Activated CD8-positive, alpha-beta T cell treated with anti-CD3 and anti-CD28 coated beads for 36 hours (primary cell): ENCODE measurements at regions not wholly inside any gene's neighbourhood (a gene's known extent, or its start where the extent isn't known, plus 50 kb on each side); places are given as distances from the start of the nearest gene placed in this dataset.

Experiments used
- ATAC-seq: fragments of 200-7000 bp; cut with Tn5 transposase; one replicate; pipeline ENCODE4 v1.10.0; 2021; ENCODE audit warnings: mild to moderate bottlenecking, moderate library complexity
- CTCF ChIA-PET: fragments of 350-600 bp; sonication (Branson Sonifier 250); formaldehyde crosslinking; loops from one replicate; lab custom pipeline; 2021; ENCODE audit warnings: antibody characterized with exemption; lab: Charles Lee
- POLR2A ChIA-PET: fragments of 350-600 bp; sonication (Branson Sonifier 250); formaldehyde crosslinking; loops from one replicate; lab custom pipeline; 2021; ENCODE audit warnings: antibody characterized with exemption; lab: Charles Lee
- DNase-seq: peaks from one replicate; pipeline ENCODE4 v3.0.0-alpha.2; 2020
- H3K27ac Mint-ChIP-seq: one replicate; pipeline ENCODE4 v1.8.0; 2021; ENCODE audit warnings: mild to moderate bottlenecking, mixed read lengths
- H3K27me3 Mint-ChIP-seq: one replicate; pipeline ENCODE4 v1.8.0; 2021; ENCODE audit warnings: mixed read lengths
- H3K36me3 Mint-ChIP-seq: one replicate; pipeline ENCODE4 v1.8.0; 2021; ENCODE audit warnings: low read depth, mixed read lengths
- H3K4me1 Mint-ChIP-seq: one replicate; pipeline ENCODE4 v1.8.0; 2021; ENCODE audit warnings: low read depth, mixed read lengths
- H3K4me3 Mint-ChIP-seq: one replicate; pipeline ENCODE4 v1.8.0; 2021; ENCODE audit warnings: mild to moderate bottlenecking, moderate library complexity, mixed read lengths
- H3K9me3 Mint-ChIP-seq: one replicate; pipeline ENCODE4 v1.8.0; 2021; ENCODE audit warnings: mixed read lengths
- CTCF ChIP-seq: fragments of 200-600 bp; IDR thresholded peaks from one replicate; pipeline ENCODE4 v1.8.0; 2022; ENCODE audit warnings: antibody characterized with exemption, mild to moderate bottlenecking
- intact Hi-C: fragments of 100-400 bp; cut with micrococcal nuclease; formaldehyde crosslinking; loops from one replicate; pipeline ENCODE4 v1.10.0; 2022

- Mint-ChIP-seq H3K4me1 (no peaks in the 10 kb centered on the region), H3K9me3 (no peaks in the 10 kb centered on the region), H3K36me3 (no peaks in the 10 kb centered on the region), H3K27me3 (peaks cover 7% of the 10 kb centered on the region), H3K4me3 (no peak overlapping the region), H3K27ac (no peak overlapping the region)
- ATAC-seq, result no peak
- no peak for DNase-seq
- ChIA-PET CTCF (no interaction called here), POLR2A (no interaction called here)
- intact Hi-C loops, result no loop called here
- TF ChIP-seq CTCF, result no peak
Observed at GRCh38 chr15:97884513-97885131, 75.9 kb upstream of the ARRDC4 start.

- H3K4me1 Mint-ChIP-seq, result no peaks in the 10 kb centered on the region
- peaks cover 2% of the 10 kb centered on the region for H3K27me3 Mint-ChIP-seq
- H3K9me3 Mint-ChIP-seq, result no peaks in the 10 kb centered on the region
- H3K36me3 Mint-ChIP-seq, result no peaks in the 10 kb centered on the region
- ChIA-PET CTCF (interaction anchor here (2.6 kb wide), 1 partner anchor 8 kb away, joined by 10 read pairs; no protein-coding TSS in a partner anchor), POLR2A (no interaction called here)
- DNase-seq, result no peak
- no peak for TF ChIP-seq CTCF
- no peak overlapping the region for H3K27ac Mint-ChIP-seq
- intact Hi-C loops, result no loop called here
- no peak overlapping the region for H3K4me3 Mint-ChIP-seq
- no peak for ATAC-seq
Observed at GRCh38 chr15:97890307-97890706, 70.2 kb upstream of the ARRDC4 start.

GRCh38 chr15:97892167-97892938 lies 68.2 kb upstream of the ARRDC4 start:
- ATAC-seq, result no peak
- CTCF ChIA-PET, result interaction anchor here (0.5 kb wide), 1 partner anchor 316 kb away, joined by 3 read pairs; no protein-coding TSS in a partner anchor
- H3K4me3 Mint-ChIP-seq, result no peak overlapping the region
- TF ChIP-seq CTCF, result no peak
- no peaks in the 10 kb centered on the region for H3K4me1 Mint-ChIP-seq
- H3K9me3 Mint-ChIP-seq, result no peaks in the 10 kb centered on the region
- no peak for DNase-seq
- intact Hi-C loops, result no loop called here
- POLR2A ChIA-PET, result no interaction called here
- no peaks in the 10 kb centered on the region for H3K36me3 Mint-ChIP-seq
- no peak overlapping the region for H3K27ac Mint-ChIP-seq
- peaks cover 2% of the 10 kb centered on the region for H3K27me3 Mint-ChIP-seq

DNA sequence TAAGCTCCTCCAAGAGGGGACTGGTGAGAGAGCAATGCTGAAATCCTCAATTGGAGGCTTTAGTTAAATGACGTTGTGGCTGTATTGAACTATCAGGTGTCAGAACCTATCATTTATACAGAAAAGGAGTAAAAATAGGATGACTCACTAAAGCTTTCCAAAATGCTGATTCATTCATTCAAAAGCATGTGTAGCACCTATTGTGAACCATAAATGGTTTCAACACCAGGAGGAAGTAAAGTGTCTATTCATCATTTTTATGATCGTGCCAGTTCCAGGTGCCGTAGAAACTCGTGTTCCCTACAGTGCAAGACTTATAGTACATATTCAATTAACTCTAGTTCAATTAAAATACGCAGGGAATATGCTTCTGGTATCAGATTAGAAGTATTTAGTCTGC lies 66.5 kb upstream of the ARRDC4 start:
- Mint-ChIP-seq H3K27ac (no peak overlapping the region), H3K4me3 (no peak overlapping the region), H3K4me1 (no peaks in the 10 kb centered on the region), H3K9me3 (no peaks in the 10 kb centered on the region), H3K27me3 (peaks cover 2% of the 10 kb centered on the region), H3K36me3 (no peaks in the 10 kb centered on the region)
- CTCF ChIA-PET, result no interaction called here
- DNase-seq (no peak), ATAC-seq (no peak)
- POLR2A ChIA-PET, result interaction anchor here (1.0 kb wide), 1 partner anchor 234 kb away, joined by 3 read pairs; no protein-coding TSS in a partner anchor
- intact Hi-C loops, result no loop called here
- TF ChIP-seq CTCF, result no peak

GRCh38 chr15:97899981-97900380 lies 60.5 kb upstream of the ARRDC4 start:
- DNase-seq (no peak), ATAC-seq (no peak)
- intact Hi-C loops, result loop anchor here (10.0 kb wide), 2 partner anchors 395 to 525 kb away; no protein-coding TSS in a partner anchor
- Mint-ChIP-seq H3K27me3 (peaks cover 18% of the 10 kb centered on the region), H3K4me3 (no peak overlapping the region), H3K9me3 (no peaks in the 10 kb centered on the region), H3K4me1 (no peaks in the 10 kb centered on the region), H3K36me3 (no peaks in the 10 kb centered on the region), H3K27ac (no peak overlapping the region)
- ChIA-PET CTCF (interaction anchor here (0.7 to 1.7 kb wide), 9 partner anchors 8 to 418 kb away, joined by 3 to 13 read pairs (median 4); no protein-coding TSS in a partner anchor), POLR2A (no interaction called here)
- no peak for TF ChIP-seq CTCF
